ENCODE measurements at regions not wholly inside any gene's neighbourhood (a gene's known extent, or its start where the extent isn't known, plus 50 kb on each side); places are given as distances from the start of the nearest gene placed in this dataset.
"Not testable (repeated sequence)": the region's sequence is repeated elsewhere in the genome, so short reads cannot be mapped to it uniquely, and the experiment has no call there.

DNA sequence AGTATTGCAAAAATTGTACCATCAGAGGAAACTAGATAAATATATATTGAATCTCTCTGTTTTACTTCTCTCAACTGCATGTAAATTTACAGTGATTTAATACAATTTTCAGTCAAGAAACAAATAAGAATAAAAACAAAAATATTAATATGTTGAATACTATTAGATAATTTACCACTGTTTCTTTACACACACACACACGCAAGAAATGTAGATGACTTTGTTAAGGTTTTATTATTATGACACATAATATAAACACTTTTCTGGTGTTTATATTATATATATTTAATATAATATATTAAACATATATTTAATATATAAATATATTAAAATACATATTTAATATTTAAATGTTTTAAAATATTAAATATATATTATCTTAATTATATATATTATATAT lies 814.3 kb upstream of the CDH10 start:
- TF ChIP-seq, protein P1, sequence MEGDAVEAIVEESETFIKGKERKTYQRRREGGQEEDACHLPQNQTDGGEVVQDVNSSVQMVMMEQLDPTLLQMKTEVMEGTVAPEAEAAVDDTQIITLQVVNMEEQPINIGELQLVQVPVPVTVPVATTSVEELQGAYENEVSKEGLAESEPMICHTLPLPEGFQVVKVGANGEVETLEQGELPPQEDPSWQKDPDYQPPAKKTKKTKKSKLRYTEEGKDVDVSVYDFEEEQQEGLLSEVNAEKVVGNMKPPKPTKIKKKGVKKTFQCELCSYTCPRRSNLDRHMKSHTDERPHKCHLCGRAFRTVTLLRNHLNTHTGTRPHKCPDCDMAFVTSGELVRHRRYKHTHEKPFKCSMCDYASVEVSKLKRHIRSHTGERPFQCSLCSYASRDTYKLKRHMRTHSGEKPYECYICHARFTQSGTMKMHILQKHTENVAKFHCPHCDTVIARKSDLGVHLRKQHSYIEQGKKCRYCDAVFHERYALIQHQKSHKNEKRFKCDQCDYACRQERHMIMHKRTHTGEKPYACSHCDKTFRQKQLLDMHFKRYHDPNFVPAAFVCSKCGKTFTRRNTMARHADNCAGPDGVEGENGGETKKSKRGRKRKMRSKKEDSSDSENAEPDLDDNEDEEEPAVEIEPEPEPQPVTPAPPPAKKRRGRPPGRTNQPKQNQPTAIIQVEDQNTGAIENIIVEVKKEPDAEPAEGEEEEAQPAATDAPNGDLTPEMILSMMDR (conservative IDR thresholded peaks at IDR 0.05; ENCODE audit: low read depth, low read length) = no peak
- no peak overlapping the region for H3K4me3 ChIP-seq (ENCODE audit: low read depth, low read length)

DNA sequence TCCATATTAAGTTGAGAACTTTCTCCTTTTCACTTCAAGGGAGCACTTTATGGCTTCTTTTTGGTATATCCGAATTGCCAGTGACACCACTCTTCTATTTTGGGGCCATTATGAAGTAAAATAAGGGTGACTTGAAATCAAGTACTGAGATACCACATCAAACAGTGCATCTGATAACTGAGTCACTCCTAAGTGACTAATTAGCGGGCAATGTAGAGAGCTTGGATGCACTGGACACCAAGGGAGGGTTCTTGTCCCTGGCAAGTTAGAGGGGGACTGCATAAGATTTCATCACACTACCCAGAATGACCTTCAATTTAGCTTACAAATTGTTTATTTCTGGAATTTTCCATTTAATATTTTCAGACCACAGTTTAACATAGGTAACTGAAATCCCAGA lies 813.9 kb upstream of the CDH10 start:
- no peak for DNase-seq (ENCODE audit: low read depth)
- TF ChIP-seq, protein P1 (conservative IDR thresholded peaks at IDR 0.05; ENCODE audit: low read depth, low read length) = no peak
- H3K4me3 ChIP-seq (ENCODE audit: low read depth, low read length) = no peak overlapping the region

More for the DNA sequence above, 814.3 kb upstream of the CDH10 start:
- no peak for DNase-seq (ENCODE audit: low read depth)

DNA sequence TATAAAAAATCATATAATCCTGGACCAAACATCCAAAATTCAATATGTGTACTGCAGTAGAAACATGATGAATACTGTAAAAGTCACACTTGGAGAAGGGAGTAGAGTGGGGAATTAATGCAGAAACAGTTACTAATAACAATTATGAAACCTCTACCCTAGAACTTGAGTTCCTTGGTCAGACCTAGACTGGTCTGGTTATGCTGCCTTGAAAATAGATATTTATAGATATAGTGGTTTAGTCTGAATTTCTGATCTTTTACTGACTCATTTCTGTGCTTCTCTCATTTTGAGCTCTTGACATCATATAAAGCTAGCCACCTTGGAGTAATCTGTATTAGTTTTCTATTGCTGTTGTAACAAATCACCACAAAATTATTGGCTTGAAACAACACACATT lies 808.7 kb upstream of the CDH10 start:
- TF ChIP-seq, protein P1 (conservative IDR thresholded peaks at IDR 0.05; ENCODE audit: low read depth, low read length) = no peak
- no peak overlapping the region for H3K4me3 ChIP-seq (ENCODE audit: low read depth, low read length)
- DNase-seq (ENCODE audit: low read depth) = no peak

DNA sequence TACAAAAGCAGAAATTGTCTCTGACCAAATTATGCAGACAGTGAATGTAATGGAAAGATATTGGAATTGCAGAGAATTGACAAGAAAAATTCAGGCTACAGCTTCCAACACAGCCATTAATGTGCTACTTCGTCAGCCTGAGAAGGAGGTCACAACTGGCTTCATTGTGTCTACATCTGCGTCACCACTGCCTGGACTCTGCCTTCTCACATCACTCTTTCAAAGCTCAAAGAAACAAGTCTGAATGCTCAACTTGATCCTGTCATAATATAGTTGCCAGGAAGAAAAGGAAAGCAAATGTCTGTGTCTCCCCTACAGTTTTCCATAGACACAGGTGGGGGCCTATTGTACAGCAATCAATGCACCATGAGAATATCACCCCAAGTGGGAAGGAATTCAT lies 806.5 kb upstream of the CDH10 start:
- no peak overlapping the region for H3K4me3 ChIP-seq (ENCODE audit: low read depth, low read length)
- DNase-seq (ENCODE audit: low read depth) = no peak
- TF ChIP-seq, protein P1 (conservative IDR thresholded peaks at IDR 0.05; ENCODE audit: low read depth, low read length) = no peak

DNA sequence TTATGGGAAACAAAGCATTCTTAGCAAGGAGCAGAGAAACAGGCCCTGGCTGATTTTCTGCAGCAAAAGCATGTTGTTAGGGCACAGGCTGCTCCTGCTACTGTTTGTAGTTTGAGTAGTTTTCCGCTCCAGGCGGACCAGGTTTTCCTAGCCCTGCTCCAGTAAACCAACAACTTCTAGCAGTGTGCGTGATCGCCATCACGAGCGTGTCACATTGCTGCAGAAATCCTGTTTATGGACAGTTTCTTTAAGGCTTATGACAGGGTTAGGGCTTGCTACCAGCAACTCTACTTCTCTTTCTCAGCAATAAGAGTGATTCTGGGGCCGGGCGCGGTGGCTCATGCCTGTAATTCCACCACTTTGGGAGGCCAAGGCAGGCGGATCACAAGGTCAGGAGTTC lies 803.9 kb upstream of the CDH10 start:
- no peak for DNase-seq (ENCODE audit: low read depth)
- H3K4me3 ChIP-seq (ENCODE audit: low read depth, low read length) = no peak overlapping the region
- TF ChIP-seq, protein P1 (conservative IDR thresholded peaks at IDR 0.05; ENCODE audit: low read depth, low read length) = no peak

DNA sequence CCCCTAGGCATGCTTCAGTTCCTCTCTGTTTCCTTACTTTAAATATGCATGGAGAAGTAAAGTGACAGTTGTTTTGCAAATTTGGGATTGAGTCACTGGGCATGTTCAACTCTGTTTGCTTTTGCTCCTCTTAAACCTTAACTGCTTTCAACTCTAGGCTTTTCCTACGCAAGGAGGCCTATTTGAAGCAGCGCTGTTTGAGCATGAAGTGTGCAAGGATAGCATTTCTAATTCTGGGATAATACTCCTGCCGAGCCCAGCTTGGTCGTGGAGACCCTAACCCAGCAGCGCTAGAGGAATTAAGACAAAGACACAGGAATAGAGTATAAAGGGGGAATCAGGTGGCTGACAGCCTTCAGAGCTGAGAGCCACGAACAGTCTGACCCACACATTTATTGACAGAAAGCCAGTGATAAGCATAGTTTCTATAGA lies 803.4 kb upstream of the CDH10 start:
- no peak for DNase-seq (ENCODE audit: low read depth)
- no peak overlapping the region for H3K4me3 ChIP-seq (ENCODE audit: low read depth, low read length)
- TF ChIP-seq, protein P1 (conservative IDR thresholded peaks at IDR 0.05; ENCODE audit: low read depth, low read length) = no peak

DNA sequence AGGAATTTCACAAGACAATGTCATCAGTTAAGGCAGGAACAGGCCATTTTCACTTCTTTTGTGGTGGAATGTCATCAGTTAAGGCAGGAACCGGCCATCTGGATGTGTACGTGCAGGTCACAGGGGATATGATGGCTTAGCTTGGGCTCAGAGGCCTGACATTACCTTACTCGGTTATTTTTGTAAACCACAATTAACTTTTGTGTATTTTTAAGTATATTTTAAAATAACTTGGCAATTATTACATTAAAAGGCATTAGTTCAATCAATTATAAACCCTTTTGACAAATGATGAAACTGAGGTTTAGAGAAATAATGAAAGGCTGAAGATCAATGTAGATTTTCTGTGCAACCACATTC lies 801.3 kb upstream of the CDH10 start:
- DNase-seq (ENCODE audit: low read depth); H3K4me3 ChIP-seq (ENCODE audit: low read depth, low read length): not testable (repeated sequence)

DNA sequence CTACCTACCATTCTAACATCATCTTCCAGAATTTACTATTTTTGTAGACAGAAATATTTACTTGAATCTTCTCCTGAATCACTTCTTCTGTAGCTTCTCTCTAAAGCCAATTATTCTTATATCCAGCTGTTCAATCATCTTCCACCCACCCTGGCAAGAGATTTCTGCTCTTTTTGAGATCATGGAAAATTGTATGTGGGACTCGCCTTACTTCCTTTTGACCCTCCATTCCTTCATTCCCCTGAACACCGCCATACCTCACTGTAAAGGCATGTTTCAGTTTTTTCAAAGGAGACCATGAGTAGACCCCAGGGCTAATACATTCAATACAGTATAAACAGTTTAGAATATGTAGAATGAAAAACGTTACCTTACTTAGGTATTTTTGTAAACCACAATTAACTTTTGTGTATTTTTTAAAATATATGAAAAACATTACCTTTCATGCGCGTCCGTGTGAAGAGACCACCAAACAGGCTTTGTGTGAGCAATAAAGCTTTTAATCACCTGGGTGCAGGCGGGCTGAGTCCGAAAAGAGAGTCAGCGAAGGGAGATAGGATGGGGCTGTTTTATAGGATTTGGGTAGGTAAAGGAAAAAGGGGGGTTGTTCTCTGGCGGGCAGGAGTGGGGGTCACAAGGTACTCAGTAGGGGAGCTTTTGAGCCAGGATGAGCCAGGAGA lies 800.7 kb upstream of the CDH10 start:
- not testable (repeated sequence) for H3K4me3 ChIP-seq (ENCODE audit: low read depth, low read length); DNase-seq (ENCODE audit: low read depth)
